Loucy (cell line): ENCODE measurements at regions not wholly inside any gene's neighbourhood (a gene's known extent, or its start where the extent isn't known, plus 50 kb on each side); places are given as distances from the start of the nearest gene placed in this dataset.

Source experiments
- H2AFZ ChIP-seq: fragments of 200-600 bp; sonication (generic); 2 replicates; pipeline ENCODE4 v1.6.0; 2016; ENCODE audit warnings: antibody characterized with exemption, mild to moderate bottlenecking, low read length, moderate library complexity
- H3F3A ChIP-seq: fragments of 200-600 bp; 2 replicates; pipeline ENCODE4 v1.6.0; 2016; ENCODE audit warnings: antibody characterized with exemption, low read depth, mild to moderate bottlenecking
- H3K27me3 ChIP-seq: fragments of 200-600 bp; sonication (generic); 2 replicates; pipeline ENCODE4 v1.6.1; 2014; ENCODE audit warnings: low read length, mild to moderate bottlenecking; ENCODE audit not compliant: insufficient read depth, poor library complexity, severe bottlenecking
- H3K36me3 ChIP-seq: fragments of 200-600 bp; sonication (generic); 2 replicates; pipeline ENCODE4 v1.6.1; 2016; ENCODE audit warnings: low read length; ENCODE audit not compliant: insufficient read depth
- H3K4me1 ChIP-seq: fragments of 200-600 bp; sonication (generic); 2 replicates; pipeline ENCODE4 v1.5.1; 2014; ENCODE audit warnings: low read length, mild to moderate bottlenecking; ENCODE audit not compliant: insufficient read depth, poor library complexity, severe bottlenecking
- H3K4me2 ChIP-seq: fragments of 200-600 bp; sonication (generic); 2 replicates; pipeline ENCODE4 v1.6.0; 2014; ENCODE audit warnings: antibody characterized with exemption, low read length, low read depth, mild to moderate bottlenecking; ENCODE audit not compliant: poor library complexity, severe bottlenecking
- H3K4me3 ChIP-seq: fragments of 200-600 bp; sonication (generic); 2 replicates; pipeline ENCODE4 v1.5.1; 2014; ENCODE audit warnings: low read length, mild to moderate bottlenecking, mixed read lengths; ENCODE audit not compliant: poor library complexity, severe bottlenecking
- H3K79me2 ChIP-seq: fragments of 200-600 bp; sonication (generic); 2 replicates; pipeline ENCODE4 v1.6.1; 2014; ENCODE audit warnings: low read length; ENCODE audit not compliant: insufficient read depth
- H3K9ac ChIP-seq: fragments of 200-600 bp; sonication (generic); 2 replicates; pipeline ENCODE4 v1.6.0; 2014; ENCODE audit warnings: mild to moderate bottlenecking, low read depth, low read length, moderate library complexity; ENCODE audit not compliant: poor library complexity, severe bottlenecking
- H3K9me2 ChIP-seq: fragments of 200-600 bp; sonication (generic); replicated peaks from 2 replicates; pipeline ENCODE4 v1.6.1; 2016; ENCODE audit warnings: low read depth, low read length, mixed read lengths
- H3K9me3 ChIP-seq: fragments of 200-600 bp; sonication (generic); 2 replicates; pipeline ENCODE4 v1.6.1; 2014; ENCODE audit warnings: mild to moderate bottlenecking, antibody characterized with exemption, low read length, low read depth; ENCODE audit not compliant: insufficient read depth
- H4K20me1 ChIP-seq: fragments of 200-600 bp; sonication (generic); 2 replicates; pipeline ENCODE4 v1.6.0; 2014; ENCODE audit warnings: antibody characterized with exemption, low read length, mild to moderate bottlenecking; ENCODE audit not compliant: insufficient read depth, poor library complexity, severe bottlenecking
- EZH2phosphoT487 ChIP-seq: fragments of 200-600 bp; IDR thresholded peaks from 2 replicates; pipeline ENCODE4 v1.6.1; 2018; ENCODE audit warnings: antibody characterized with exemption, mild to moderate bottlenecking, moderate library complexity, borderline replicate concordance
- TF ChIP-seq, protein P1 (sequence below): fragments of 200-600 bp; sonication (generic); conservative IDR thresholded peaks from 2 replicates; pipeline ENCODE4 v1.5.1; 2014; ENCODE audit warnings: mild to moderate bottlenecking, antibody characterized with exemption, low read length

DNA sequence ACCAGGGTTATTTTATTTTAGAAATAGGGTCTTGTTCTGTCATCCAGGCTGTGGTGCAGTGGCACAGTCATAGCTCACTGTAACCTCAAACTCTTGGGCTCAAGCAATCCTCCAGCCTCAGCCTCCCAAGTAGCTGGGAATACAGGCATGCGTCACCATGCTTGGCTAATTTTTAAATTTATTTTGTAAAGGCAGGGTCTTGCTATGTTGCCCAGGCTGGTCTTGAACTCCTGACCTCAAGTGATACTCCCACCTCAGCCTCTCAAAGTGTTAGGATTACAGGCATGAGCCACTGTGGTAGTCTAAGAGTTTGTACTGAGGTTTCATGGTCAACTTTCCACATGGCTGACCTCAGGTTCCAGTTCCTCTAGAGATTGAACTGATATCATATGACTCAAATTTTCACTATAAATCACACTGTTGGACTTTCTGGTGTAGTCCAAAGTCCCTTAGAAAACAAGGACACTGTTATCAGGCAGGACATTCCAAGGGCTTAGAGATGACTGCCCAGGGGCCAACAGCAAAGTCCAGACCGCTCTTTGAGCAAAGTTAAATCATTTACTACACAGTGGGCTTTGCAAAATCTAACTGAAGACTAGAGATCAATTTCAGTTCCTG is 82.0 kb upstream of the MEX3C start:
- Histone ChIP-seq H3K4me1 (no peaks in the 10 kb centered on the region), H3K9ac (no peak overlapping the region), H3F3A (no peaks in the 10 kb centered on the region), H4K20me1 (no peaks in the 10 kb centered on the region), H3K4me3 (no peak overlapping the region), H3K4me2 (no peak overlapping the region), H3K27me3 (no peaks in the 10 kb centered on the region), H3K36me3 (no peaks in the 10 kb centered on the region), H3K9me3 (no peaks in the 10 kb centered on the region), H3K79me2 (no peaks in the 10 kb centered on the region), H3K9me2 (no peaks in the 10 kb centered on the region), H2AFZ (no peak overlapping the region)
- no peak for TF ChIP-seq EZH2phosphoT487
- TF ChIP-seq, protein P1, sequence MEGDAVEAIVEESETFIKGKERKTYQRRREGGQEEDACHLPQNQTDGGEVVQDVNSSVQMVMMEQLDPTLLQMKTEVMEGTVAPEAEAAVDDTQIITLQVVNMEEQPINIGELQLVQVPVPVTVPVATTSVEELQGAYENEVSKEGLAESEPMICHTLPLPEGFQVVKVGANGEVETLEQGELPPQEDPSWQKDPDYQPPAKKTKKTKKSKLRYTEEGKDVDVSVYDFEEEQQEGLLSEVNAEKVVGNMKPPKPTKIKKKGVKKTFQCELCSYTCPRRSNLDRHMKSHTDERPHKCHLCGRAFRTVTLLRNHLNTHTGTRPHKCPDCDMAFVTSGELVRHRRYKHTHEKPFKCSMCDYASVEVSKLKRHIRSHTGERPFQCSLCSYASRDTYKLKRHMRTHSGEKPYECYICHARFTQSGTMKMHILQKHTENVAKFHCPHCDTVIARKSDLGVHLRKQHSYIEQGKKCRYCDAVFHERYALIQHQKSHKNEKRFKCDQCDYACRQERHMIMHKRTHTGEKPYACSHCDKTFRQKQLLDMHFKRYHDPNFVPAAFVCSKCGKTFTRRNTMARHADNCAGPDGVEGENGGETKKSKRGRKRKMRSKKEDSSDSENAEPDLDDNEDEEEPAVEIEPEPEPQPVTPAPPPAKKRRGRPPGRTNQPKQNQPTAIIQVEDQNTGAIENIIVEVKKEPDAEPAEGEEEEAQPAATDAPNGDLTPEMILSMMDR = no peak

DNA sequence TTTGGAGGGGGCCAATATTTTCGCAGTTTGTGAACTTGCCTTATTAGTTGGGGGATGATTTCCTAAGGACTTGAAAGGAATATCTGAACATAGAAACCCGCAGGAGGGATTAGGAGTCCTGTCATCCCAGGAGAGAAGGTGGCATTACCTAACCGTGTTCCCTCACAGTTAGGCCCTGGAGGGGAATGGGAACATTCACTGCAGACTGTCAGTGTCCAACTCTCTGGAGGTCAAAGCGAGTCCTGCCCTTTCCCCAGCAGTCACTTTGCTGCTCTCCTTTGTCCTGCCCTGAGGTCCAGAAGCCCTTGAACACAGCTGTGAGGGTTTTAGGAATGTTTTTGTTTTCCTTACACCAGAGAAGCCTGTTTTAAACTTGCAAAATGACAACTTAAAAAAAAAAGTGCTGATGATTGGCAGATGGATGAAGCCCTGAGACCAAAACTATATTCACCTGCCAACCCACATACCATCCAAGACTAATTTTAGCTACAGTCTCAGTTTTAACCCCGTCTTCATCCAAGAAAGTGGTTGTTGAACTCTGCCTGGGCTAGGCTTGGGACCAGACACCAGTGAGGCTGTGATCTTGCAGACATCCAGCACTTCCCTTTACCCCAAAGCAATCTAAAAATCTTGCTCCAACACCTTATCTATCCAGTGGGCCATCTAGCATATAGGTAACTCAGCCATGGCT is 90.5 kb upstream of the MEX3C start:
- no peak overlapping the region for H2AFZ ChIP-seq
- H3K36me3 ChIP-seq = no peaks in the 10 kb centered on the region
- TF ChIP-seq, protein P1 = no peak
- no peak for TF ChIP-seq EZH2phosphoT487
- H4K20me1 ChIP-seq = no peaks in the 10 kb centered on the region
- no peak overlapping the region for H3K4me3 ChIP-seq
- H3K9ac ChIP-seq = no peak overlapping the region
- H3K79me2 ChIP-seq = no peaks in the 10 kb centered on the region
- no peaks in the 10 kb centered on the region for H3K27me3 ChIP-seq
- no peaks in the 10 kb centered on the region for H3K4me1 ChIP-seq
- no peaks in the 10 kb centered on the region for H3F3A ChIP-seq
- no peak overlapping the region for H3K4me2 ChIP-seq
- no peaks in the 10 kb centered on the region for H3K9me3 ChIP-seq
- H3K9me2 ChIP-seq = no peaks in the 10 kb centered on the region

DNA sequence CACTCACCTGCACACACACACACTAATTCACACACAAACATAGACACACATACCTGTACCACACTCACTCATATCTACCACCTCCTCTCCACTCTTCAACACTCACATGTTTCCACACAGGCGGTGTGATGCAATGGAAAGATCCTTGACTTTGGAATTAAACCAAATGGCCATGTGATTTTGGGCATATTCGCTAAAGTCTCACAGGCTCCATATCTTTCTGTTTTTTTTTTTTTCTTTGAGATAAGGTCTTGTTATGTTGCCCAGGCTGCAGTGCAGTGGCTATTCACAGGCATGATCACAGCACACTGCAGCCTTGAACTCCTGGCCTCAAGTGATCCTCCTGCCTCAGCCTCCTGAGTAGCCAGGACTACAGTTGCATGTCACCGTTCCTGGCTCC is 91.1 kb upstream of the MEX3C start:
- no peaks in the 10 kb centered on the region for H3K27me3 ChIP-seq
- H3K9me2 ChIP-seq = no peaks in the 10 kb centered on the region
- no peak overlapping the region for H3K4me3 ChIP-seq
- no peaks in the 10 kb centered on the region for H4K20me1 ChIP-seq
- no peak overlapping the region for H3K9ac ChIP-seq
- no peaks in the 10 kb centered on the region for H3F3A ChIP-seq
- H3K4me1 ChIP-seq = no peaks in the 10 kb centered on the region
- no peaks in the 10 kb centered on the region for H3K9me3 ChIP-seq
- TF ChIP-seq, protein P1 = no peak
- TF ChIP-seq EZH2phosphoT487 = no peak
- H3K36me3 ChIP-seq = no peaks in the 10 kb centered on the region
- no peaks in the 10 kb centered on the region for H3K79me2 ChIP-seq
- H2AFZ ChIP-seq = no peak overlapping the region
- H3K4me2 ChIP-seq = no peak overlapping the region
